ENCODE measurements at regions not wholly inside any gene's neighbourhood (a gene's known extent, or its start where the extent isn't known, plus 50 kb on each side); places are given as distances from the start of the nearest gene placed in this dataset.

GRCh38 chr1:60367532-60367931 lies 294.0 kb upstream of the C1orf87 start:
- Histone ChIP-seq H3K36me3 (no peaks in the 10 kb centered on the region), H3K4me1 (no peaks in the 10 kb centered on the region), H3K27me3 (no peaks in the 10 kb centered on the region), H3K9me3 (no peaks in the 10 kb centered on the region), H3K4me3 (ENCODE audit: low read depth, low read length) (no peak overlapping the region)
- peak; percentile 7 for DNase-seq
- no peak for TF ChIP-seq CTCF (IDR thresholded peaks at IDR 0.05; ENCODE audit: low read depth, low read length)

DNA sequence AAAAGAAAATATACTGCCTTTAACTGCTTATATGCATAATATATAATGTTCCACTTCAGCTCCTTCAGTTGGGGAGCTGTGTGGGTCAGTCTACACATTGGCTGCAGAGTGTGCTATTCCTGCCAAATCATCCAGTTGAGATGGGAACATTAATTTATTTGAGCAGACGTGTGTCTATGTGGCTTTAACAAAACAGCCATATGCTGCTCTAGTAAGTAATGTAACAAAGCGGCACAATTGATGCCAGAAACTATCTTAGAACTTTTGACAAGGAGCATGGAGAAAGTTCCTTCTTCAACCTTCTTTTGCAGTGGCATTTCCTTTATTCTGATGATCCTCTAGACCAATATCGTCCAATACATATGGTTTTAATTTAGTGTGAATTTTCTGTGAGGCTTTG lies 285.9 kb upstream of the C1orf87 start:
- Histone ChIP-seq H3K4me1 (no peaks in the 10 kb centered on the region), H3K4me3 (ENCODE audit: low read depth, low read length) (no peak overlapping the region), H3K9me3 (no peaks in the 10 kb centered on the region), H3K27me3 (no peaks in the 10 kb centered on the region), H3K36me3 (no peaks in the 10 kb centered on the region)
- DNase-seq: no peak
- TF ChIP-seq CTCF (IDR thresholded peaks at IDR 0.05; ENCODE audit: low read depth, low read length): no peak

DNA sequence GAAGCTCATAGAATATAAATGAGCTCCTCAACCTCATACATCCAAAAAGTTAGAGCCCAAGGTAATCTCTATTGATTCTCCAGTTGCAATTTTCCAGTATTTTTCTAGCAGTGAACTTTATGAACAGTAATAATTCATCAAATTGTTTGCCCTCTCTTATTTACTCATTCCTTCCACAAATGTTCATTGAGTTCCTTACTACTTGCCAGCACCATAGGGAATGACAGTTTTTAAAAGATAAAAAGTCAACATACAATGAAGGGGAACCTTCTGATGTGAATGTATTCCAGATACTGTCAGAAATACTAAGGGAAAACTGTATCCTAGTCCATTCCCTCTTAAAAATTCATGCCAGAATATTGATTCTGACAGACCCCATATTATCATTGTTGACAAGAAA lies 277.0 kb upstream of the C1orf87 start:
- no peak for DNase-seq
- no peaks in the 10 kb centered on the region for H3K36me3 ChIP-seq
- no peaks in the 10 kb centered on the region for H3K9me3 ChIP-seq
- no peak for TF ChIP-seq CTCF (IDR thresholded peaks at IDR 0.05; ENCODE audit: low read depth, low read length)
- no peaks in the 10 kb centered on the region for H3K27me3 ChIP-seq
- H3K4me3 ChIP-seq (ENCODE audit: low read depth, low read length): no peak overlapping the region
- no peaks in the 10 kb centered on the region for H3K4me1 ChIP-seq

GRCh38 chr1:60348884-60349283 lies 275.3 kb upstream of the C1orf87 start:
- no peaks in the 10 kb centered on the region for H3K4me1 ChIP-seq
- no peaks in the 10 kb centered on the region for H3K36me3 ChIP-seq
- no peak for DNase-seq
- no peak overlapping the region for H3K4me3 ChIP-seq (ENCODE audit: low read depth, low read length)
- no peaks in the 10 kb centered on the region for H3K27me3 ChIP-seq
- no peak for TF ChIP-seq CTCF (IDR thresholded peaks at IDR 0.05; ENCODE audit: low read depth, low read length)
- H3K9me3 ChIP-seq: no peaks in the 10 kb centered on the region

DNA sequence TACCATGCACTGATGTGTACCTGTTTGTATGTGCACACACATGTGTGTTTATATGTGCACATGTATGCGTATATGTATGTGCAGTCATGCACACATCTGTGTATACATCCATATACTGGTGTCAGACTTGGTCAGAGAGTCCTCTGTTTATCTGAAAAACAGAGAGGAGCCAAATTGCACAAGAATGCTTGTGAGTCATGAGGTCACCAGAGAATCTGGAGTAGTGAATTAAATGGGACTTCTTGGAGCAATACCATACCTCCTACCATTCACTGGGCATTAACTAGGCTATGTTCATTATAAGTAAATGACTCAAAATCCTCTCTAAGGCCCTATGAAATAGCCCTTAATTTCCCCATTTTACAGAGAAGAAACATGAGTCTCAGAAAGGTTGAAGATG lies 272.1 kb upstream of the C1orf87 start:
- Histone ChIP-seq H3K27me3 (no peaks in the 10 kb centered on the region), H3K4me3 (ENCODE audit: low read depth, low read length) (no peak overlapping the region), H3K9me3 (no peaks in the 10 kb centered on the region), H3K4me1 (no peaks in the 10 kb centered on the region), H3K36me3 (no peaks in the 10 kb centered on the region)
- DNase-seq: no peak
- no peak for TF ChIP-seq CTCF (IDR thresholded peaks at IDR 0.05; ENCODE audit: low read depth, low read length)

DNA sequence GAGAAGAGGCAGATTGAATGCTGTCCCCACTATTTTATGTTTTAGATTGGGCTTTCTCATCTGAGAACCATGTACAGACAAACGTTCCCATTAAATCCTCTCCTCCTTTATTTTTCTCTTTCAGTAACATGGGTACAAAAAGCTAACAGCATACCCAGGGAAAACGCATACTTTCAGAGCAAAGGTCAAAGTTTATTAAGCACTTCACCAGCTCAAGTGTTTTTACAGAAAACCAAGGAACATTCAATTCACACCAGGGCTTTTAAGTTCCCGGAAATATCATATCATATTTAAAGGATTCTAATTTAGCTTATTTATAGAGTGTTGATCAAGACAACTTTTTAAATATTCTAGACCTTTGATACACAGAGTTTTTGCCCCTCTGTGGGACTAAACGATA lies 271.5 kb upstream of the C1orf87 start:
- Histone ChIP-seq H3K9me3 (no peaks in the 10 kb centered on the region), H3K4me1 (no peaks in the 10 kb centered on the region), H3K36me3 (no peaks in the 10 kb centered on the region), H3K4me3 (ENCODE audit: low read depth, low read length) (no peak overlapping the region), H3K27me3 (no peaks in the 10 kb centered on the region)
- DNase-seq: no peak
- TF ChIP-seq CTCF (IDR thresholded peaks at IDR 0.05; ENCODE audit: low read depth, low read length): no peak
